Cortex of kidney (tissue), 1 donor: ENCODE measurements at regions not wholly inside any gene's neighbourhood (a gene's known extent, or its start where the extent isn't known, plus 50 kb on each side); places are given as distances from the start of the nearest gene placed in this dataset.
"Not testable (repeated sequence)": the region's sequence is repeated elsewhere in the genome, so short reads cannot be mapped to it uniquely, and the experiment has no call there.

Experiments used
- DNase-seq: peaks from one replicate; lab custom pipeline; 2025; lab: John Stamatoyannopoulos, UW

DNA sequence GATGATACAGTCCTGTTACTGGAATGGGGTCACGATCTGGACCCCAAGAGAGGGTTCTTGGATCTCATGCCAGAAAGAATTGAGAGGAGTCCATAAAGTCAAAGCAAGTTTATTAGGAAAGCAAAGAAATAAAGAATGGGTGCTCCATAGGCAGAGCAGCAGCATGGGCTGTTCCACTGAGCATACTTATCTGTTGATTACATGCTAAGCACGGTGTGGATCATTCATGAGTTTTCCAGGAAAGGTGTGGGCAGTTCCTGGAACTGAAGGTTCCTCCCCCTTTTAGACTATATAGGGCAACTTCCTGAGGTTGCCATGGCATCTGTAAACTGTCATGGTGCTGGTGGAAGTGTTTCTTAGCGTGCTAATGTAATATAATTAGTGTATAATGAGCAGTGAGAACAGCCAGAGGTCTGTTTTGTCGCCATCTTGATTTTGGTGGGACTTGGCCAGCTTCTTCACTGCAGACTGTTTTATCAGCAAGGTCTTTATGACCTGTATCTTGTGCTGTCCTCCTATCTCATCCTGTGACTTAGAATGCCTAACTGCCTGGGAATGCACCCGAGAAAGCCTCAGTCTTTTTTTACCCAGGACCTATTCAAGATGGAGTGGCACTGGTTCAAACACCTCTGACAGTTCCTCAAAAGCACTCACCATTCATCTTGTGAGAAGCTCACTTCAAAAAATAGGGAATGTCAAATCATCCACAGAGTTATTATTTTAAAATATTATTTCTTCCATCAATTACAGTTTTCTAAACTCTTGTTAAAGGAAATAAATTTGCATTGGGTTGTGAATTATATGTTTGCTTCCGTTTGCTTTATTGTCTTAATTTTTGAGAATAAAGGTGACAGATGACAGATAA, 1358.8 kb upstream of the TMEM132C start:
- DNase-seq, result no peak

DNA sequence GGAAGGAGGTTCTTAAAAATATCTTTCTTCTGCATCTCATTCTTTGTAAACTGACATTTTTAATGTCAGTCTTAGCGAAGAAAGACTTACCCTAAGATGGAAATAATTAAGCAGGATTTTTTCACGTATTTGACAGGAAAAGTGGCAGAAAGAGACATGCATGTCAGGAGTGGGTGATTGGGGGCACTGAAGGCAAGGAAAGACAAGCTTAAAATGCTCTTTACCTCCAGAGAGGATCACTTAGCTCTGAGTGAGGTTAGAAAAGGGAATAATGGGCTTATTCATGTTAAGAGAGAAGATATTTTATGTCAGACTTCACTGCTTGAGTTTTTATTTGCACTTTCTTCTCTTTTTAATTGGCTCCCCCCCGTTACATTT, 1358.2 kb upstream of the TMEM132C start:
- DNase-seq, result no peak

DNA sequence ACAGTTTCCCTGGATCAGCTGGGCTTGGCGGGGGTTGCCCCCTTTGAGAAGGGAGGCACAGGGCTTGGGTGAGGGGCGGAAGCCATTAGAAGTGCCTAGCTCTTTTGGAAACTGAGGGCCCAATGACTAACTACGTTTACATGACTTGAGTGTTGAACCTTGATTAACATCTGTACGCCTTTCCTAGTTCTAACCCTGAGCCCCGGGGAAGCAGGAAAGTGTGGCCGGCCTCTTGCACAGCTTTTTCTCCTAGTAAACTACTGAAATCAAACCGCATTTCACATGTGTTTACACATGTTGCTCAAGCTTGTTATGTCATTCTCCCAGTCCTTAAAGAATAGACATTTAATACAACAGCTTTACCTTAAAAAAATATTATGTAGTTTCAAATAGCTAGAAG, 1356.4 kb upstream of the TMEM132C start:
- no peak for DNase-seq

DNA sequence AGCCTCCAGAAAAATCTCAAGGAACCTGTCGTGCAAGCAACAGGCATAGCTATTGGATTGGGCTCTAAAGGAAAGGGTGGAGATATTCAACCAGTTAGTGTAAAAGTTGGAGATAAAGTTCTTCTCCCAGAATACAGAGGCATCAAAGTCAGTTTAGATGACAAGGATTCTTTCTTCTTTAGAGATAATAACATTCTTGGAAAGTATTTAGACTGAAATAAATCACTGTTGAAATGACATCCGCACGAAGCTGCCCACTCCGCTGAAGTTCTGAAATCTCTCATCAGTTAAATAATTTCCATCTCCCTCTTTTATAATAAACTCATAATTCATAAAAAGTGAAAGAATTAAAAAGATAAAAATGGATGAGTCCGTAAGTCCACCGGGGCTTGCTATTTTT, 1354.9 kb upstream of the TMEM132C start:
- no peak for DNase-seq

DNA sequence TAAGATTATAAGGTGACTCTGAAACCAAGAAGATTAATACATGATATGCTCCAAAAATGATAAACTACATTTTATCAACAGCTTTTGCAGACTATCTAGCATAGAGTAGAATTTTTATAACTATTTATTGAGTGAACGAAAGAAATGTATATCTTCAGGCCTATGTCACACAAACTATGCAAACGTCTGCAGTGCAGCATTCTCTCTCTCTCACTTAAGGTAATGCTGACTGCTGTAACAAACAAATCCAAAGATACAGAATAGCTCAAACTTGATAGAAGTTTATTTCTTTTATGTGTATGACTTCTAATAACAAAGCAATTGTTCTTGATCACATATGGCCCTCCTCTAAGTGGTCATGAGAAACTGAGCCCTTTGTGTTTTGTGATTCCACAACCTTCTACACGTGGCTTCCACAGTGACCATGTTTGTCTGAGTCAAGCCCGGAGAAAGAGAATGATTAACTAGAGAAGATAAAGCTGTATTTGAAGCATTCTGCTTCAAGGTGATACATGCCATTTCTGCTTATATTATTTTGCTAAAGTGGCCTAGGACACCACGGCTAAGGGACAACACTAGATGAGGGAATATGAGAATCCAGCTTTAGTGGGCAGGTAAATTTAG, 1352.7 kb upstream of the TMEM132C start:
- DNase-seq, result no peak

DNA sequence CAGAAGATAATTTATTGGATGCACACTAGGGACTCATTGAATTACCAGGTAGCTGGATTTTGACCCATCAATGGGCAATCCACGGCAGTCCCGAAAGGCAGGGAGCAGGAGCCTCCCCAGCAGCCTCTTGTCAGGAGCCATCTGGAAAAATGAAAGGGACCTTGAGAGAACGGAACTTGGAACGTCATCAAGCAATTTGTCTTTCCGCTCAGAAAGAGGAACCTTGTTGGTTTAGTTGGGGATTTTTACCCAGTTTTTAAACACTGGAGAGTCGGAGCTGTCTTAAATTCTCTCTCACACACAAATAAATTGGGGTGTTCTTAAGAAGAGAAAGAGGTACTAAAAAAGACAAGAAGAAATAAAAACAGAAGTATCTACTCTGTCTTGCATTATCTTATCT, 1351.7 kb upstream of the TMEM132C start:
- DNase-seq, result no peak

DNA sequence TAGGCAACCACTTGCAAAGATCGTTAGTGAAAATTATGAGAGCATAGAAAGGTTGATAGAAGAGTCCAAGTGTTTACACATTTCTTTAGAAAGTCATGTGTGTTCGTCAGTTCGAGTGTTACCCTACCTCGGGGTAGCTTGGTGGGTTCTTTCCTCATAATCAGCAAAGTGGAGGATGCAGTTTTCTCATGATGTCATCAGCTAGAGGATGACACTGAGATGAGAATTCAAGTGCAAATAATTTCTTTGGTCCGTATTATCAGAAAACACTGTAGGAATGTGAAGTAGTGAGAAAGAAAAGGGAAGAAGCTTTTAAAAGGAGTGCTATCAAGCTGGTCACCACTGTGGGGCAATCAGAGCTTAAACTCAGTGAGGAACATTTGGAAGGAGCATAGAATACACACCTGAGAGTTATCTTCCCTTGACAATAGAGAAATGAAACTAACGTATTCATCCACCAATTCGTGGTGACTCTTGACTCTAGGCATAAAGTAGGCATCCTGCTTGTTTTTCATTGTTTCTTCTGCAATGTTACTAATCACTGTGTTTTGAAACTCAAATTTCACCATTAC, 1340.9 kb upstream of the TMEM132C start:
- no peak for DNase-seq

DNA sequence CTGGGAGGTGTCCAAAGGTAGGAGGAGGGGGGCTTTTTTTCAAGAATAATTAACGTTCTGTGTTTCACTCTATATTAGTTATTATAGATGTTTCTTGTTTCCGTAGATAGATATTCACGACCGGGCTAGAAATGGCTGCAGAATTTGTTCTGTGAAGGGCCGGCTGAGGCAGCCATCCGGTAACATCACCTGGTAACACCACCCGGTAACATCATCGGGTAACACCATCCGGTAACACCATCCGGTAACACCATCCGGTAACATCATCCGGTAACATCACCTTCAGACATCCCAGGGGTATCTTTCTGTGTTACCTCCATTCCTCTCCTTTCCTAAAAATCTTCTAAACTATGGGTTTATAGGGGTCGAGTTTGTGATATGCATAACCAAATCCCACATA, 1336.7 kb upstream of the TMEM132C start:
- DNase-seq, result no peak

DNA sequence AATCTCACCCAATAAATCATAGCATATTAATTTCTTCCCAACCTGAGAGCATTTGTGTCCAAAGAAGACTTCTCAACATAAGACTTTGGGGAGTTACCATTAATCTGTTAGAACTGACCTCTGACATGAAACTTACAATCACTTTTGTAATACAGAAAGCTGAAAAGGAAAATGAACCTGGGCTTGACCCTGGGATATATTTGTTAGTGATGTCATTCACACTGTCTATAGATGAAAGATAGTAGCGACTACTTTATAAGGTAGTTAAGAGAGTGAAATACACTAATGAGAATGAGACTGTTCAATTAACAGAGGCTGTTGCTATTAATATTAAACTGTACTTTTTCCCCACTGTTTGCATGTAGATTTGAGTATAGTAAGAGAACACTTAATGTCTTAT, 1334.8 kb upstream of the TMEM132C start:
- DNase-seq, result no peak

DNA sequence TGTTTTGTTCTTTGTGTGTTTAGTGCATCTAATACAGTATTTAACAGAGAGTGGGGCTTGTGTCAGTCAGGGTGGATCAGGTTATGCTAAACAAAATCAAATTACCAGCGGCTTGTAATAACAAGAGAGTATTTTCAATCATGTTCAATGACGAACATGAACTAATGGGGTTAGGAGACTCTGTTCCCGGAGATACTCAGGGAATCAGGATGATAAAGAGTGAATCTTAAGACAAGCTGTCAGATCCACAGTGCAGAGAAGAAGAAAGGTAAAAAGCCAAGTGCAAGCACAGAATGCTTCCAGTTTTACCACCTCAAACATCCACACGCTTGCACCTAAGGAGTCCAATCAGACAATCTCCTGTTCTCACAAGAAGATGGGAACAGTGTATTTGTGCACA, 1331.5 kb upstream of the TMEM132C start:
- DNase-seq, result no peak

DNA sequence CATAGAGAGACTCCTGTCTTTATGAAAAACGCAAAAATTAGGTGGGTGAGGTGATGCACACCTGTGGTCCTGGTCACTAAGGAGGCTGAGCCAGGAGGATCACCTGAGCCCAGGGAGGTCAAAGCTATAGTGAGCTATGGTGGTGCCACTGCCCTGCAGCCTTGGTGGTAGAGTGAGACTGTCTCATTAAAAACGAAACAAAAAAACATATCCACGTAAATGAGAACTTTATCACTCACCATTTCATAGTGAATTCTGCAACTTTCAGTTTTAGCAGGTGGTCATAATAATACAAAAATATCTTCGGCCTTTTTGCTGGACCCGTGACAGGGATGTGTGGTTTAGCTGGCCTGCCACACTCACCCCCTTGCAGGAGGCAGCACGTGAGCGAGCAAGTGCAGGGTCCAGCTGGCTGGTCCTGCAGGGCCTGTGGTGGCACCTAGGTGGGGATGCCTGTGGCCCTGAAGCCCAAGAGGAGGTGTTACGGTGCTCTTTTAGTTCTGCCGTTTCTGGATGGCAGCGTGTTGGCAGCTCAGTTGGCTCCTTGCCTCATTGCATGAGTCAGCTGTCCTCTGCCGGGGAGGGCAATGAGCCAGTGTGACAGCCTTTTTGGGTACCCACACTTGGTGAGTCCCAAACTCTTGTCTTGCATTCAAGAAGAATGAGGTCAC, 1330.7 kb upstream of the TMEM132C start:
- no peak for DNase-seq

DNA sequence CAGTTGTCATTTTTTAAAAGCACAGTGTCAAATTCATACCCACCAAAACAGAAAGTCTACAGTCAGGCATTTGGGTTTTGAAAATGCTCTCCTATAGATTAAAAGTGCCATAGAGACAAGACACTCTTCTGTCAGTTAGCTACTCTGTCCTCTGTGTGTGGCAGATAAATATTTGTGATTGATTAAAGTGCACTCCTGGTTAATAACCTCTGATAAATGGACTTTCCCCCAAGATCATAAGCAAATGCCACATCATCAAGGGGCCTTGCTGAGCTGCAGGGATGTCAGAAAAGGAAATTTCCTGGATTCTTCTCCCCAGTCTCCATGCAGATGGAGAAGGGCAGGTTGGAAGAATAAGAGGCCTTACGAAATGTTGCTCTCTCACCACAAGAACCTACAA, 1329.5 kb upstream of the TMEM132C start:
- DNase-seq, result no peak

DNA sequence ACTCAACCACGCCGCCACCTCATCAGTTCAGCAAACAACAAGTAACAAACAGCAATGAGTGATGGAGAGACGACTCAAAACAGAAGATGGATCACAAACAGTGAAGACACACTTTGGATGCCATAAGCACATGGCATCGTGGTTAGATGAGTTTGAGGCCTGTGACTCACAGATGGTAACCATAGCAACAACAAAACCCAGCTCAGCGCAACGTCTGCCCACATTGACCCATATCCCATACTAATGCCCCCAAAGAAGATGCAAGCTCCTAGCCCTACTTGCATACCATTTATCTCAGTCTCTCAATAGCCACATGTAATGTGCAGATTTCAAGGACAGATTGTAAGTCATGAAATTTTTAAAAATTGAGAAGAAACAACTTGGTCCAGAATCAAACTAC, 1322.3 kb upstream of the TMEM132C start:
- DNase-seq, result no peak

DNA sequence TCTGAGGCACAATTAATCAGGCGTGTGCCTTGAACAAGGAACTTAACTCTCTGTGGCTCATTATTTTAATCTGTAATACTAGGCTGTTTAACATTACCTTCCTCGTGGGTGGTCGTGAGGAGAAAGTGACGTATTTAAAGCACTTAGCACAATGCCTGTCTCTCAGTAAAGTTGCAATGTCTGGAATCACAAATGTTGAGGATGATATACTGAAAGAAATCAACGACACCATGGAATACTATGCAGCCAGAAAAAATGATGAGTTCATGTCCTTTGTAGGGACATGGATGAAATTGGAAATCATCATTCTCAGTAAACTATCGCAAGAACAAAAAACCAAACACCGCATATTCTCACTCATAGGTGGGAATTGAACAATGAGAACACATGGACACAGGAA, 1320.0 kb upstream of the TMEM132C start:
- not testable (repeated sequence) for DNase-seq

DNA sequence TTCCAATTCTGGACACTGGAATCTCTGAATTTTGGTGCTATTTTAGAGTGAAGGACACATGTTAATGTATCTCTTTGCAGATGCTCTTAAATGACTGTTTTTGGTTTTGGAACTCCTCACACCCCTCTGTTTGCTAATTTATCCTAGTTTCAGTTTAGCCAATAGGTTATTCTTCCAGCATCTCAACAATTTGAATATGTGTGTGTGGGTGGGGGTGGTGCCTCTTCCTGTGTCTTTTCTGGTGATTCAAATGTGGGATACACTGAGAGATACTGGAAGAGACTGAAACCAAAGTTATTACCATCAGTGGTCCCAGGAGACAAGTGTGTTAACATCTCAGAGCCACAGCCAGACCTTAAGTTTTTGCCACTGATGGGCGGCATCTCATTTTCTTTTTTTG, 1317.4 kb upstream of the TMEM132C start:
- DNase-seq, result no peak

DNA sequence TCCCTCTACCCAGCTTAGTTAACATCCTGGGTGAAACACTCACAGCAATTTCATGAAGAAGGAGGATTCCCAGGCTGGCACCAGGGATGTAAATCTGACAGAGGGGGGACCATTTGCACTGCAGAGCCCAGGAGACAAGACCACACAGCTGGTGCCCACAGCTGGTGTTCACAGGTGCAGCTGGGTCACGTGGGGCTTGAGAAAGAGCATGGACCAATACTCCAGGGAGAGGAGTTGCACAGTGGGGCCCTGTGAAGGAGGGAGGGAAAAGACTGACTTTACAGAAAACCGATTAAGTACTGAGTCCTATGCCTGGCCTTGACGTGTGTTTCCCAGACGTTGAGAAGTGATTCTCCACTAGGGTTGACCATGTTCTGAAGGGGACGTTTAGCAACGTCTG, 1316.7 kb upstream of the TMEM132C start:
- no peak for DNase-seq

DNA sequence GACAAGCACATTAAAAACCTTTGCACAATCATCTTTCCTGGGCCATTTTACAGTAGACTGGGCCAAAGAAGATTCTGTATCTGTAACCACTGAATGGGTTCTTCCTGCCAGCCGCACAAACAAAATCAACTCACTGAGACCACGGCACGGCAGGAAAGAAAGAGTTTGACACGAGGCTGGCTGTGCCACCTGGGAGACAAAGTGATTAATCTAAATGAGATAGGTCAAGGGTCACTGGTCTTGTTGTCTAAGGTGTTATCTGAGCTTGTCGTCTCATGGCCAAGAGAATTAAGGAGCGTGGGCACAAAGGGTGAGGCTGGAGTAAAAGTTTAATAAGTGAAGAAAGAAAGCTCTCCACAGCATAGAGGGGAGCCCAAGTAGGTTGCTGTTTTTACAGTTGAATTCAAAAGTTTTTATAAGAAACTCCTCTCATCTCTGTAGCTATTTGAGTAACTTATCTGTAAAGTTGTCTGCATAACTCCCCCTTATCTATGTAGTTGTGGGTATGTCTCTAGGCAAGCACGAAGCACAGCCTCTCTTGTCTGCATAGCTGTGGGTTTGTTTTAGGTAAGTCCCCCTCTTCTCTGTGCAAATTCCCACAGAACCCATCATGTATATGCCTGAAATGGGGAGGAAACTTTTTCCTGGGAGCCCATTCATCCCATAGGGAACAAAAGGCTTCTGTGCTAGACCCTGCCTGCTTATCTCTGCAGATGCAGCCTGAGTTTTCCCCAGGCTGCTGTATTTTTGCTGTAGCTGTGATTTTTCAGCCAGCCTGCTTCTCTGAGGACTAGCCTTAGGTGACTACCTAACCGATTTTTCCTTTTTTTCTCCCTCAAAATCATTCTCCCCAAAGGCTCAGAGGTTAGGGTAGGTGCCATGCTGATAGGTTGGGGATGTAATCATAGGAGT, 1314.6 kb upstream of the TMEM132C start:
- no peak for DNase-seq

DNA sequence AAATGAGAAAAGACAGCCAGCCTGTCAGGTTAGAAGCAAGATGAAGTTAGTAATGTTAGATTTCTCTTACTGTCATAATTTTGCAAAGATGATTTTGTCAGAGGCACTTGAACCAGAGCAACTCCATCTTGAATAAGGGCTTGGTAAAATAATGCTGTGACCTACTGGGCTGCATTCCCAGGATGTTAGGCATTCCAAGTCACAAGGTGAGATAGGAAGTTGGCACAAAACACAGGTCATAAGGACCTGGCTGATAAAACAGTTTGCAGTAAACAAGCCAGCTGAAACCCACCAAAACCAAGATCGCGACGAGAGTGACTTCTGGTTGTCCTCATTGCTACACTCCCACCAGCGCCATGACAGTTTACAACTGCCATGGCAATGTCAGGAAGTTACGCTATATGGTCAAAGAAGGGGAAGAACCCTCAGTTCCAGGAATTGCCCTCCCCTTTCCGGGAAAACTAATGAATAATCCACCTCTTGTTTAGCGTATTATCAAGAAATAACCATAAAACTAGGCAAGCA, 1313.5 kb upstream of the TMEM132C start:
- no peak for DNase-seq

DNA sequence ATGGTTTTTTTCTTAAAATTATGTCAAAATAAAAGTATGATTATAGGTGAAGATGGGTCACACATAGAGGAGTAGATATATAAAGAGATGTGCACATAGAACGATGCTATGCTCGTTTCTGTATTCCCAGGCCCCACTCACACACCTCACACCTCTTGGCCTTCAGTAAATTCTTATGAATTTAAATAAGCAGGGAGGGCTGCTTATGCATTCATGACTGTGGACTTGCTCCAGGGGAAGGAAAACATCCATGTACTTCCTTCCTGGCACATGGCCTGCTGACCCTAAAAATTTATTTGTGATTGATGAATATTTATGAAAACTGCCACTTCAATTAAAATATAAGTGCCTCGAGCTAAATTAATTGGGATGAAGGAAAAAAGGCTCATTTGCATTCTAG, 1306.7 kb upstream of the TMEM132C start:
- no peak for DNase-seq

DNA sequence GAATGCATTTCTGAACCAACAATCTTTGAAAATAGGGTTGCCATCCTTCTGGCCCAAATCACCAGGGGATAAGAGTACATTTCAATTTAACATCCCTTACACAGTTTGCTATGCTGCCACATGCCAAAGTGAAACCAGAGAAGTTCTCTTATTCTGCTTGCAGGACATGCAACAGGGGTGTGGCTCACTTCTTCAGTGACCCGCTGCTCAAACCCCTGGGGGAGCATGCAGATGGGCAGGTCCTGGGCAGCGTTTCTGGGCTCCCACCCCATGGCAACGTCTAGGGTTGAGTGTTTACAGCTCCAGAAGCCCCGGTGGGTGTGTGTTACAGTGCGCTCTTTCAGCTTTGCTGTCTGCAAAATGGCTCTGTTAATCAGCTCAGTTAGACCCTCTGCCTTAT, 1306.3 kb upstream of the TMEM132C start:
- no peak for DNase-seq

DNA sequence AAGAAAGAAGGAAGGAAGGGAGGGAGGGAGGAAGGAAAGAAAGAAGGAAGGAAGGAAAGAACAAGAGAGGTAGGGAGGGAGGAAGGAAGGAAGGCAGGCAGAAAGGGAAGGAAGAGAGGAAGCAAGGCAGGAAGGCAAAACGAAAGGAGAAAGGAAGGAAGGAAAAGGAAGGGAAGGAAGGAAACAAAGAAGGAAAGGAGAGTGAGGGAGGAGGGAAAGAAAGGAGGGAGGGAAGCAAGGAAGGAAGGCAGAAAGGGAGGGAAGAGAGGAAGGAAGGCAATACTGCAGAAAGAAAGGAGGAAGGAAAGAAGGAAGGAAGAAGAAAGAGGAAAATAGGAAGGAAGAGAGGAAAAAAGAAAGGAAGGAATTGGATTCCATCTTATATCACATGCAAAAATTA, 1303.1 kb upstream of the TMEM132C start:
- no peak for DNase-seq

DNA sequence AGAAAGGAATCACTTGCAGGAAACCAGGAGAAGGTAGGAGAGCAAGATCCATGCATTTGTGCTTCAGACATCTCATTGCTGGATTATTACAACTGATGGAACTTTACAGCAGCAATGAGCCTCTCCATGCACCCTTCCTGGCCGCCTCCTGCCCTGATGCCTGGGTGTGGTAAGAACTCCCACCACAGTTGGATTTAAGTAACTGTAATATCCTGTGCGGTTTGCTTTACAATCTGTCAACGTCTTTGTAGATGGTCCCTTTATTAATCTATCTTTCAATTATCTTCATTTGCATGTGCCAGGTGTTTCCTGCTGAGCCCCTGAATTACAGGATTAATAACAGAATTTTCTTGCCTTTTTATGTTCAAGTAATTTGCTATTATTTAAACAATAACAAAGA, 1300.5 kb upstream of the TMEM132C start:
- DNase-seq, result no peak
